ENCODE measurements at regions not wholly inside any gene's neighbourhood (a gene's known extent, or its start where the extent isn't known, plus 50 kb on each side); places are given as distances from the start of the nearest gene placed in this dataset.

- no peaks in the 10 kb centered on the region for H3K79me2 ChIP-seq (ENCODE audit: control insufficient read depth, insufficient read depth, low read length)
- DNase-seq (ENCODE audit: low read depth, low spot score), result no peak
- no peak overlapping the region for H3K4me2 ChIP-seq (ENCODE audit: control insufficient read depth, extremely low read depth, insufficient read depth, low read depth, low read length)
- no peaks in the 10 kb centered on the region for H3K36me3 ChIP-seq (ENCODE audit: control insufficient read depth in 2 of 2, extremely low read depth in 1 of 2, insufficient read depth in 2 of 2, low read length in 2 of 2)
- H3K4me1 ChIP-seq (ENCODE audit: control insufficient read depth, extremely low read depth, insufficient read depth, low read length), result no peaks in the 10 kb centered on the region
- H3K4me3 ChIP-seq (ENCODE audit: control insufficient read depth in 2 of 3, extremely low read depth in 1 of 3, insufficient read depth in 2 of 3, low read depth in 1 of 3, low read length in 3 of 3), result no peak overlapping the region
- no peak for FAIRE-seq
- dilution Hi-C loops (cut with MboI; ENCODE audit: extremely low pct_ligation_motif_present, low sequenced_read_pairs), result no loop called here
- H3K9me3 ChIP-seq (ENCODE audit: control insufficient read depth, low read depth, low read length), result no peaks in the 10 kb centered on the region
- no peak overlapping the region for H3K9ac ChIP-seq (ENCODE audit: control insufficient read depth, extremely low read depth, insufficient read depth, low read length)
- no peaks in the 10 kb centered on the region for H4K20me1 ChIP-seq (ENCODE audit: control insufficient read depth, extremely low read depth, insufficient read depth, low read length)
- no peak overlapping the region for H2AFZ ChIP-seq (ENCODE audit: control insufficient read depth, low read length)
- H3K9me1 ChIP-seq (ENCODE audit: control insufficient read depth, extremely low read depth, insufficient read depth, low read length), result no peaks in the 10 kb centered on the region
- TF ChIP-seq EZH2 (IDR thresholded peaks at IDR 0.05; ENCODE audit: low read length), result no peak
- TF ChIP-seq, protein P1, sequence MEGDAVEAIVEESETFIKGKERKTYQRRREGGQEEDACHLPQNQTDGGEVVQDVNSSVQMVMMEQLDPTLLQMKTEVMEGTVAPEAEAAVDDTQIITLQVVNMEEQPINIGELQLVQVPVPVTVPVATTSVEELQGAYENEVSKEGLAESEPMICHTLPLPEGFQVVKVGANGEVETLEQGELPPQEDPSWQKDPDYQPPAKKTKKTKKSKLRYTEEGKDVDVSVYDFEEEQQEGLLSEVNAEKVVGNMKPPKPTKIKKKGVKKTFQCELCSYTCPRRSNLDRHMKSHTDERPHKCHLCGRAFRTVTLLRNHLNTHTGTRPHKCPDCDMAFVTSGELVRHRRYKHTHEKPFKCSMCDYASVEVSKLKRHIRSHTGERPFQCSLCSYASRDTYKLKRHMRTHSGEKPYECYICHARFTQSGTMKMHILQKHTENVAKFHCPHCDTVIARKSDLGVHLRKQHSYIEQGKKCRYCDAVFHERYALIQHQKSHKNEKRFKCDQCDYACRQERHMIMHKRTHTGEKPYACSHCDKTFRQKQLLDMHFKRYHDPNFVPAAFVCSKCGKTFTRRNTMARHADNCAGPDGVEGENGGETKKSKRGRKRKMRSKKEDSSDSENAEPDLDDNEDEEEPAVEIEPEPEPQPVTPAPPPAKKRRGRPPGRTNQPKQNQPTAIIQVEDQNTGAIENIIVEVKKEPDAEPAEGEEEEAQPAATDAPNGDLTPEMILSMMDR (optimal IDR thresholded peaks at IDR 0.05 in 1 of 3, IDR thresholded peaks at IDR 0.05 in 1 of 3, conservative IDR thresholded peaks at IDR 0.05 in 1 of 3; ENCODE audit: extremely low read depth in 1 of 3, insufficient read depth in 2 of 3, low read length in 3 of 3), result no peak
- peaks cover 2% of the 10 kb centered on the region for H3K27me3 ChIP-seq (ENCODE audit: control insufficient read depth, extremely low read depth, insufficient read depth, low read length)
- H3K27ac ChIP-seq (ENCODE audit: control insufficient read depth, insufficient read depth, low read length), result no peak overlapping the region
Measured at GRCh38 chr16:86306011-86306644, 204.2 kb upstream of the FOXF1 start.

DNA sequence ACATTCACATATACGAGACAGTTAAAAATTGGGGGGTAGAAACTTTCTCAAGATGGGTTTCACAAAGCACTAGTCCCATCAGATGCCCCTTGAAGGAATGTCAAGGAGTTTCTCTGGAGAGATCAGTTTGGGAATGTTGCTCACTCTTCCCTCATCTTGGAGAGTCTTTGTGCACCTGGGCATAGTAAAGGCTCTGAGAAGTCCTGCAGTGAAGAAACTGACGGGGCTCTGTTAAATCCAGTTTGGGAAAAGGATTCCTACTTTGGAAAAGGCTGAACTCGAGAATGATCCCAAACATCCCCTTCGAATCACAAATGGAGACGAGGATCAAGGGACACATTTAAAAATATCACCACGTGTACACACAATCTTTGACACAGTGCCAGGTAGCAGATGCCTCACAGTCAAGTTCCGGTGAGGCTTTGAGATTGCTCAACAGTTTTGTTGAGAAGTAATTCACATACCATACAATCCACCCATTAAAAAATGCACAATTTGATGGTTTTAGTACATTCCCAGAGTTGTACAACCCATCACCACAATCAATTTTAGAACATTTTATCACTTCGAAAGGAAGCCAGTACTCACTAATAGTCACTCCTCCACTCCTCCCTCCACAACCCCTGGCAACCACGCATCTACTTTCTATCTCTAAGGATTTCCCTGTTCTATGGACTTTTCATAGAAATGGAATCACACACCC is 203.4 kb upstream of the FOXF1 start:
- FAIRE-seq (no peak), DNase-seq (ENCODE audit: low read depth, low spot score) (no peak)
- dilution Hi-C loops (cut with MboI; ENCODE audit: extremely low pct_ligation_motif_present, low sequenced_read_pairs), result no loop called here
- Histone ChIP-seq H3K4me2 (ENCODE audit: control insufficient read depth, extremely low read depth, insufficient read depth, low read depth, low read length) (no peak overlapping the region), H4K20me1 (ENCODE audit: control insufficient read depth, extremely low read depth, insufficient read depth, low read length) (no peaks in the 10 kb centered on the region), H3K9me3 (ENCODE audit: control insufficient read depth, low read depth, low read length) (no peaks in the 10 kb centered on the region), H3K4me1 (ENCODE audit: control insufficient read depth, extremely low read depth, insufficient read depth, low read length) (no peaks in the 10 kb centered on the region), H3K36me3 (ENCODE audit: control insufficient read depth in 2 of 2, extremely low read depth in 1 of 2, insufficient read depth in 2 of 2, low read length in 2 of 2) (no peaks in the 10 kb centered on the region), H3K9ac (ENCODE audit: control insufficient read depth, extremely low read depth, insufficient read depth, low read length) (no peak overlapping the region), H3K9me1 (ENCODE audit: control insufficient read depth, extremely low read depth, insufficient read depth, low read length) (no peaks in the 10 kb centered on the region), H3K4me3 (ENCODE audit: control insufficient read depth in 2 of 3, extremely low read depth in 1 of 3, insufficient read depth in 2 of 3, low read depth in 1 of 3, low read length in 3 of 3) (no peak overlapping the region), H2AFZ (ENCODE audit: control insufficient read depth, low read length) (no peak overlapping the region), H3K79me2 (ENCODE audit: control insufficient read depth, insufficient read depth, low read length) (no peaks in the 10 kb centered on the region), H3K27me3 (ENCODE audit: control insufficient read depth, extremely low read depth, insufficient read depth, low read length) (no peaks in the 10 kb centered on the region), H3K27ac (ENCODE audit: control insufficient read depth, insufficient read depth, low read length) (no peak overlapping the region)
- TF ChIP-seq EZH2 (IDR thresholded peaks at IDR 0.05; ENCODE audit: low read length), result no peak
- TF ChIP-seq, protein P1 (optimal IDR thresholded peaks at IDR 0.05 in 1 of 3, IDR thresholded peaks at IDR 0.05 in 1 of 3, conservative IDR thresholded peaks at IDR 0.05 in 1 of 3; ENCODE audit: extremely low read depth in 1 of 3, insufficient read depth in 2 of 3, low read length in 3 of 3), result no peak

Measured in keratinocyte (primary cell).